ENCODE measurements at regions not wholly inside any gene's neighbourhood (a gene's known extent, or its start where the extent isn't known, plus 50 kb on each side); places are given as distances from the start of the nearest gene placed in this dataset.

DNA sequence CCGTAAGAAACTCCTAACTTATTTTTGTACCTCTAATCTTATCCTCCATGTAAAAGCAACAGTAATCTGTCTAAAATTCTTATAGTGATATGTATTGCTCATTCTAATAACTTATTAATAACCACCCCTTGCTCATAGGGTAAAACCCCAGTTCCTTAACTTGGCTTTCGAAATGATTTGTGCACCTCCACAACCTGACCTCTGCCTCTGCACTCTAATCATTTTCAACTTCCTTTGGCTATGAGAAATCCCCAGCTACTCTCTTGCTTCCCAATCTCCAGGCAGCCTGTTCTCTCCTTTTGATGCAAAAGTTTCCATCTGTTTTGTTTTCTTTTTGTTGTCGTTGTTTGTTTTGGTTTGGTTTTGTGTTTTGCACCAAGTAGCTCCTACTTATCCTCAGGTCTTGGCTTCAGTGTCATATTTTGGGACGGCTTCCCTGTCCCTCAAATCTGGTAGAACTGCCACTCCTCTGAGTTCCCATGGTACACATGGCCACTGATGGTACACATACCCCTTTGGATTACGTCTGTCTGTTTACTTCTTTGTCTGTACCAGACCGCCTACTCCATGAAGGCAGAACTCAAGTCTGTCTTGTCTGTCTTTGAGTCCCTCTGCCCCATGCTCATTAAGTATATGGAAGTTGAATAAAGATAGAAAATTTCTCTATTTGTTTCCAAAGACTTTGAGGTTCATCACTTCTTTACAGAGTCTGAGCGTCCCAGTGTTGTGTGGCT, 105.6 kb upstream of the TGFBR2 start:
- Mint-ChIP-seq H3K27ac (peak overlapping the region in 1 of 7 donors; percentile 3), H3K4me1 (peaks cover 6 to 9% (median 8%) of the 10 kb centered on the region in 4 donors), H3K4me3 (peak overlapping the region in 1 of 8 donors; percentile 10), H3K36me3 (peaks cover 0 to 4% of the 10 kb centered on the region in 2 donors), H3K27me3 (peaks cover 0 to 3% of the 10 kb centered on the region in 2 donors), H3K9me3 (peaks cover 0 to 2% (median 0%) of the 10 kb centered on the region in 8 donors)
- Histone ChIP-seq H3K36me3 (ENCODE audit: insufficient read depth, low read length) (no peaks in the 10 kb centered on the region), H3K9me3 (ENCODE audit: control insufficient read depth in 1 of 2, low read length in 2 of 2) (no peaks in the 10 kb centered on the region), H3K4me3 (ENCODE audit: low read length in 2 of 2) (no peak overlapping the region), H3K4me1 (ENCODE audit: insufficient read depth, low read length) (no peaks in the 10 kb centered on the region), H3K27me3 (ENCODE audit: insufficient read depth, low read length) (no peaks in the 10 kb centered on the region), H3K27ac (ENCODE audit: low read depth, low read length) (no peak overlapping the region)
- intact Hi-C loops (cut with micrococcal nuclease): no loop called here
- no peak for DNase-seq
- POLR2A ChIA-PET (ENCODE audit: partially characterized antibody): no interaction called here
- CTCF ChIA-PET (ENCODE audit: partially characterized antibody): no interaction called here

- no peak for DNase-seq
- H3K36me3 ChIP-seq (ENCODE audit: insufficient read depth, low read length): no peaks in the 10 kb centered on the region
- no peaks in the 10 kb centered on the region for H3K9me3 ChIP-seq (ENCODE audit: control insufficient read depth in 1 of 2, low read length in 2 of 2)
- H3K27me3 ChIP-seq (ENCODE audit: insufficient read depth, low read length): no peaks in the 10 kb centered on the region
- Mint-ChIP-seq H3K4me3 (no peak overlapping the region), H3K36me3 (peaks cover 0 to 4% of the 10 kb centered on the region in 2 donors), H3K27ac (no peak overlapping the region), H3K27me3 (peaks cover 0 to 3% of the 10 kb centered on the region in 2 donors), H3K4me1 (peaks cover 6 to 9% (median 8%) of the 10 kb centered on the region in 4 donors), H3K9me3 (peaks cover 0 to 3% (median 0%) of the 10 kb centered on the region in 8 donors)
- no peak overlapping the region for H3K27ac ChIP-seq (ENCODE audit: low read depth, low read length)
- H3K4me3 ChIP-seq (ENCODE audit: low read length in 2 of 2): no peak overlapping the region
- H3K4me1 ChIP-seq (ENCODE audit: insufficient read depth, low read length): no peaks in the 10 kb centered on the region
- ChIA-PET CTCF (ENCODE audit: partially characterized antibody) (no interaction called here), POLR2A (ENCODE audit: partially characterized antibody) (no interaction called here)
- intact Hi-C loops (cut with micrococcal nuclease): no loop called here
Measured at GRCh38 chr3:30501526-30501925, 104.9 kb upstream of the TGFBR2 start.

DNA sequence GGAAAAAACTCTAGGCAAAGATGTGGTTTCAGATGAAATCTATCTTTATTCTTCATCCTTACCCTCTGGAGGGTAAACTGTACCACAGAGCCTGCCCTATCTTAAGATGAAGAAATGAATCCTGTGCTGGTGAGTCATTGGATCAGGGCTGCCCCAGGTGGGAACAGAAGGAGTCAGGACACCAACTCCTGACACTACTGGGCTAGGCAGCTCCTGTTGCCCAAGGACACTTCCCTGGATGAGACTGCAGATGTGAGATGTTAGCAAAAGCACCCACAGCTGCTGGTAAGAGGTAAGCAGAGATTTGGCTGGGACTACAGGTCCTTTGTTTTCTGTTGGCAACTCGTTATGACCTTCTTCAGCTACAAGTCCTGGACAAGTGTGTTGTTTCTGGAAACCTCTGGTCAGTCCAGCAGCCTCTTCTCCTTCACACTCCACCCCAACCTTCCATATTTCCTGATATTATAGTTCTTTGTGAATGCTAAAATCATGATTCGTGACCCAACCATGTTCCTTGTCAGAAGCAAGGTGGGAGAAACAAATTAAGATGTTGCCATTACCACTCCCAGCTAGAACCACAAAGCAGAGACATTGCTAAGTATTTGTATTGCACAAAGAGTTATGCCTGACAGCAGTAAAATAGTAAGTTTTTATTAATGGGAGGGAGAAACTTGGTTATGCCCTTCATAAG, 104.2 kb upstream of the TGFBR2 start:
- H3K36me3 Mint-ChIP-seq: peaks cover 0 to 4% of the 10 kb centered on the region in 2 donors
- no peaks in the 10 kb centered on the region for H3K9me3 ChIP-seq (ENCODE audit: control insufficient read depth in 1 of 2, low read length in 2 of 2)
- no peak overlapping the region for H3K4me3 Mint-ChIP-seq
- POLR2A ChIA-PET (ENCODE audit: partially characterized antibody): no interaction called here
- CTCF ChIA-PET (ENCODE audit: partially characterized antibody): no interaction called here
- peaks cover 6 to 9% (median 8%) of the 10 kb centered on the region in 4 donors for H3K4me1 Mint-ChIP-seq
- H3K27me3 ChIP-seq (ENCODE audit: insufficient read depth, low read length): no peaks in the 10 kb centered on the region
- H3K27ac Mint-ChIP-seq: no peak overlapping the region
- H3K27me3 Mint-ChIP-seq: peaks cover 0 to 3% of the 10 kb centered on the region in 2 donors
- no peaks in the 10 kb centered on the region for H3K36me3 ChIP-seq (ENCODE audit: insufficient read depth, low read length)
- intact Hi-C loops (cut with micrococcal nuclease): no loop called here
- H3K9me3 Mint-ChIP-seq: peaks cover 0 to 3% (median 0%) of the 10 kb centered on the region in 8 donors
- H3K4me3 ChIP-seq (ENCODE audit: low read length in 2 of 2): no peak overlapping the region
- no peaks in the 10 kb centered on the region for H3K4me1 ChIP-seq (ENCODE audit: insufficient read depth, low read length)
- no peak overlapping the region for H3K27ac ChIP-seq (ENCODE audit: low read depth, low read length)
- no peak for DNase-seq

DNA sequence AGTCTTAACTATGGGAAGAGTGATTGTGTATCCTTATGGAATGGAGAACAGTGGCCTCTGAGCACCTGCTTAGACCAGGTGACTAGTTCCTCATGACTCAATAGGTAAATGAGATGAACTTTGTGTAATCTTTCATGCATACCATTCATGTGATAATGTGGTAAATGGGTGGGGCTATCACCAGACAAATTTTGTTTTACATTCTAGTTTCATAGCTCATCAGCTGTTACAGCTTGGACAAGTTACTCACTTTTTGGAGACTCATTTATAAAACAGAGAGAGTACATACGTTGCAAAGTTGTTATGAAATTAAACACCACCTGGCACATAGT, 103.7 kb upstream of the TGFBR2 start:
- Histone ChIP-seq H3K27ac (ENCODE audit: low read depth, low read length) (no peak overlapping the region), H3K27me3 (ENCODE audit: insufficient read depth, low read length) (no peaks in the 10 kb centered on the region), H3K36me3 (ENCODE audit: insufficient read depth, low read length) (no peaks in the 10 kb centered on the region), H3K4me3 (ENCODE audit: low read length in 2 of 2) (no peak overlapping the region), H3K4me1 (ENCODE audit: insufficient read depth, low read length) (no peaks in the 10 kb centered on the region), H3K9me3 (ENCODE audit: control insufficient read depth in 1 of 2, low read length in 2 of 2) (no peaks in the 10 kb centered on the region)
- no peak overlapping the region for H3K4me3 Mint-ChIP-seq
- ChIA-PET CTCF (ENCODE audit: partially characterized antibody) (interaction anchor here (0.7 kb wide), 1 partner anchor 194 kb away, joined by 3 read pairs; no protein-coding TSS in a partner anchor), POLR2A (ENCODE audit: partially characterized antibody) (no interaction called here)
- no peak overlapping the region for H3K27ac Mint-ChIP-seq
- H3K27me3 Mint-ChIP-seq: peaks cover 0 to 3% of the 10 kb centered on the region in 2 donors
- peaks cover 0 to 3% (median 0%) of the 10 kb centered on the region in 8 donors for H3K9me3 Mint-ChIP-seq
- H3K4me1 Mint-ChIP-seq: peaks cover 6 to 9% (median 8%) of the 10 kb centered on the region in 4 donors
- DNase-seq: no peak
- H3K36me3 Mint-ChIP-seq: peaks cover 0 to 4% of the 10 kb centered on the region in 2 donors
- intact Hi-C loops (cut with micrococcal nuclease): no loop called here

DNA sequence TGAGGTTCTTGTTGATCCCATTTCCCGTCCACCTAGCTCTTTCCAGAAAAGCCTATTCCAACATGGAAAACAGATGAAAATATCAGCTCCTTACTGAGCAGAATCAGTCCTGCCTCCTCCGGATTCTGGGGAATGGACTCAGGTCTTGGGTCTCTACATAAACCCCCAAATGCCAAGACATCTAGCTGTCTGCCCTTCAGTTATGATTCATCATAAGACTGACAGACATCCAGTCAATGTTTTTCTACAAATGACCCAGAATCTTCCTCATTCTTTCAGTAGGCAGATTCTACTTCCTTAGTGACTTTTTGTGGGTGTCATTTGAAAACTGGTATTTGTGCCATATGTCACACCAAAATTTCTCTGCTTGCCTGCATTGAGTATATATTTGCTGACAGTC, 103.0 kb upstream of the TGFBR2 start:
- ChIA-PET POLR2A (ENCODE audit: partially characterized antibody) (no interaction called here), CTCF (ENCODE audit: partially characterized antibody) (interaction anchor here (0.7 kb wide), 1 partner anchor 193 kb away, joined by 3 read pairs; no protein-coding TSS in a partner anchor)
- Histone ChIP-seq H3K4me1 (ENCODE audit: insufficient read depth, low read length) (no peaks in the 10 kb centered on the region), H3K27ac (ENCODE audit: low read depth, low read length) (no peak overlapping the region), H3K9me3 (ENCODE audit: control insufficient read depth in 1 of 2, low read length in 2 of 2) (no peaks in the 10 kb centered on the region), H3K27me3 (ENCODE audit: insufficient read depth, low read length) (no peaks in the 10 kb centered on the region), H3K36me3 (ENCODE audit: insufficient read depth, low read length) (no peaks in the 10 kb centered on the region), H3K4me3 (ENCODE audit: low read length in 2 of 2) (no peak overlapping the region)
- DNase-seq: no peak
- Mint-ChIP-seq H3K27ac (no peak overlapping the region), H3K36me3 (peaks cover 0 to 4% of the 10 kb centered on the region in 2 donors), H3K4me3 (no peak overlapping the region), H3K9me3 (peaks cover 0 to 3% (median 0%) of the 10 kb centered on the region in 8 donors), H3K4me1 (peaks cover 6 to 9% (median 8%) of the 10 kb centered on the region in 4 donors), H3K27me3 (peaks cover 0 to 3% of the 10 kb centered on the region in 2 donors)
- intact Hi-C loops (cut with micrococcal nuclease): no loop called here

- H3K27me3 Mint-ChIP-seq: peaks cover 0 to 3% of the 10 kb centered on the region in 2 donors
- ChIA-PET POLR2A (ENCODE audit: partially characterized antibody) (no interaction called here), CTCF (ENCODE audit: partially characterized antibody) (no interaction called here)
- no peak overlapping the region for H3K4me3 ChIP-seq (ENCODE audit: low read length in 2 of 2)
- H3K27ac Mint-ChIP-seq: no peak overlapping the region
- no peak for DNase-seq
- H3K27ac ChIP-seq (ENCODE audit: low read depth, low read length): no peak overlapping the region
- intact Hi-C loops (cut with micrococcal nuclease): no loop called here
- H3K36me3 ChIP-seq (ENCODE audit: insufficient read depth, low read length): no peaks in the 10 kb centered on the region
- H3K9me3 ChIP-seq (ENCODE audit: control insufficient read depth in 1 of 2, low read length in 2 of 2): no peaks in the 10 kb centered on the region
- peaks cover 6 to 9% (median 8%) of the 10 kb centered on the region in 4 donors for H3K4me1 Mint-ChIP-seq
- no peaks in the 10 kb centered on the region for H3K4me1 ChIP-seq (ENCODE audit: insufficient read depth, low read length)
- peaks cover 0 to 3% (median 0%) of the 10 kb centered on the region in 8 donors for H3K9me3 Mint-ChIP-seq
- peaks cover 0 to 4% of the 10 kb centered on the region in 2 donors for H3K36me3 Mint-ChIP-seq
- H3K27me3 ChIP-seq (ENCODE audit: insufficient read depth, low read length): no peaks in the 10 kb centered on the region
- no peak overlapping the region for H3K4me3 Mint-ChIP-seq
Measured at GRCh38 chr3:30504939-30505338, 101.5 kb upstream of the TGFBR2 start.

- Mint-ChIP-seq H3K27me3 (no peaks in the 10 kb centered on the region), H3K9me3 (peaks cover 0 to 3% (median 0%) of the 10 kb centered on the region in 8 donors), H3K4me3 (no peak overlapping the region), H3K36me3 (peaks cover 0 to 4% of the 10 kb centered on the region in 2 donors), H3K4me1 (peaks cover under 1% of the 10 kb centered on the region in 4 donors), H3K27ac (no peak overlapping the region)
- CTCF ChIA-PET (ENCODE audit: partially characterized antibody): no interaction called here
- no peak overlapping the region for H3K27ac ChIP-seq (ENCODE audit: low read depth, low read length)
- no peaks in the 10 kb centered on the region for H3K36me3 ChIP-seq (ENCODE audit: insufficient read depth, low read length)
- no peak for DNase-seq
- intact Hi-C loops (cut with micrococcal nuclease): no loop called here
- no peaks in the 10 kb centered on the region for H3K9me3 ChIP-seq (ENCODE audit: control insufficient read depth in 1 of 2, low read length in 2 of 2)
- POLR2A ChIA-PET (ENCODE audit: partially characterized antibody): no interaction called here
- no peaks in the 10 kb centered on the region for H3K27me3 ChIP-seq (ENCODE audit: insufficient read depth, low read length)
- H3K4me3 ChIP-seq (ENCODE audit: low read length in 2 of 2): no peak overlapping the region
- no peaks in the 10 kb centered on the region for H3K4me1 ChIP-seq (ENCODE audit: insufficient read depth, low read length)
Measured at GRCh38 chr3:30505866-30506520, 100.4 kb upstream of the TGFBR2 start.
